ENCODE measurements at regions not wholly inside any gene's neighbourhood (a gene's known extent, or its start where the extent isn't known, plus 50 kb on each side); places are given as distances from the start of the nearest gene placed in this dataset.
"Not testable (repeated sequence)": the region's sequence is repeated elsewhere in the genome, so short reads cannot be mapped to it uniquely, and the experiment has no call there.

- no peak for DNase-seq (ENCODE audit: low spot score)
Observed at GRCh38 chr2:60247471-60247870, 306.0 kb downstream of the BCL11A start.

- DNase-seq (ENCODE audit: low spot score): no peak
Observed at GRCh38 chr2:60246583-60246982, 306.9 kb downstream of the BCL11A start.

GRCh38 chr2:60234274-60234986, 319.0 kb downstream of the BCL11A start:
- DNase-seq (ENCODE audit: low spot score): no peak

- DNase-seq (ENCODE audit: low spot score): no peak
Observed at GRCh38 chr2:60230596-60230995, 322.9 kb downstream of the BCL11A start.

GRCh38 chr2:60230037-60230436, 323.4 kb downstream of the BCL11A start:
- DNase-seq (ENCODE audit: low spot score): no peak

- no peak for DNase-seq (ENCODE audit: low spot score)
Observed at GRCh38 chr2:60226943-60227342, 326.5 kb downstream of the BCL11A start.

GRCh38 chr2:60226191-60226590, 327.3 kb downstream of the BCL11A start:
- DNase-seq (ENCODE audit: low spot score): no peak

- no peak for DNase-seq (ENCODE audit: low spot score)
Observed at GRCh38 chr2:60223859-60224258, 329.6 kb downstream of the BCL11A start.

GRCh38 chr2:60221098-60221497, 332.4 kb downstream of the BCL11A start:
- DNase-seq (ENCODE audit: low spot score): no peak

GRCh38 chr2:60219536-60219935, 333.9 kb downstream of the BCL11A start:
- no peak for DNase-seq (ENCODE audit: low spot score)

GRCh38 chr2:60216452-60216995, 336.9 kb downstream of the BCL11A start:
- no peak for DNase-seq (ENCODE audit: low spot score)

- DNase-seq (ENCODE audit: low spot score): no peak
Observed at GRCh38 chr2:60215386-60215901, 338.0 kb downstream of the BCL11A start.

GRCh38 chr2:60214626-60214875, 338.9 kb downstream of the BCL11A start:
- no peak for DNase-seq (ENCODE audit: low spot score)

- peak; percentile 79 for DNase-seq (ENCODE audit: low spot score)
Observed at GRCh38 chr2:60213865-60214625, 339.4 kb downstream of the BCL11A start.

GRCh38 chr2:60212181-60212945, 341.1 kb downstream of the BCL11A start:
- DNase-seq (ENCODE audit: low spot score): no peak

GRCh38 chr2:60189006-60189405, 364.4 kb downstream of the BCL11A start:
- DNase-seq (ENCODE audit: low spot score): not testable (repeated sequence)

- DNase-seq (ENCODE audit: low spot score): no peak
Observed at GRCh38 chr2:60175290-60175689, 378.2 kb downstream of the BCL11A start.

- DNase-seq (ENCODE audit: low spot score): no peak
Observed at GRCh38 chr2:60174146-60174545, 379.3 kb downstream of the BCL11A start.

- no peak for DNase-seq (ENCODE audit: low spot score)
Observed at GRCh38 chr2:60172801-60173200, 380.7 kb downstream of the BCL11A start.

GRCh38 chr2:60170272-60170671, 383.2 kb downstream of the BCL11A start:
- DNase-seq (ENCODE audit: low spot score): no peak

- no peak for DNase-seq (ENCODE audit: low spot score)
Observed at GRCh38 chr2:60168247-60168646, 385.2 kb downstream of the BCL11A start.

GRCh38 chr2:60167089-60167488, 386.4 kb downstream of the BCL11A start:
- DNase-seq (ENCODE audit: low spot score): no peak
